Ramos (cell line): ENCODE measurements at regions not wholly inside any gene's neighbourhood (a gene's known extent, or its start where the extent isn't known, plus 50 kb on each side); places are given as distances from the start of the nearest gene placed in this dataset.

Source experiments
- in situ Hi-C: fragments of 300-500 bp; cut with MboI; formaldehyde crosslinking; loops from one replicate; pipeline ENCODE4 v1.14.3; 2022; ENCODE audit warnings: low sequenced_read_pairs; ENCODE audit not compliant: unreplicated experiment

DNA sequence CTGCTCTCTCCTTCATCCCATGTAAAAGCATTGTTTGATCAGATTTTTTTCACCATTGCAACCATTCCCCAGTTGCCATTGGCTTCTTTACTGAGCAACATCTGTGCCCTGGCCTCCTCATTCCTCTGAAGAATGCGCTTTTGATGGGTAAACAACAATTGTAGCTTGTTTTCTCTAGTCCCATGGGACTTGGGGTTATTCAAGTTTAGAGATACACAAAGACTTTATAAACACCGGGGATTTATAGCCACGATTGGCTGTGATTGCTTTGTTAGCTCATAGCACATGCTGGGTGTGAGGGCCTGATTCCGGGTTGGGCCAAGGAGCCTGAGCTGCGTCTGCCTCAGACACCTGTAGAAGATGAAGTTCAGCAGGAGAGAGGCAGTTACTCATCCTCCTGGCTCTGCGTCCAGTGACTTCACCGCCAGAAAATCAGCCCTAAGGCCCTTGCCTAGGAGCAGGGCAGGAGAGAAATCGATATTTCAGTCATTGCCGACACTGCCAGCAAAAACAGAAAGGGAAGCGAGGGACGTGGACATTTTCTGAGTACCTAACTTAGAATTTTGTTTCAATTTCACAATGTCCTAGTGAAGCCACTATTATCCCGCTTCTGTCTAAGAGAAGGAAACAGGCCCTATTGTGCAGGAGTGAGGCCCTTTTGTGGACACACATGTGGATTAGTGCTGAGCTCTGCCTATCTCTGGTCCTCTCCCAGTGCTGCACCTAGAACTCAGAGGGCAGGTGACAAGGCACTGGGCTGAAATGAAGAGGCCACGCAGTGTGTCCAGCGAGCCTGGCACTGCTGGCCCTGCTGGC lies 159.8 kb upstream of the USP24 start:
- in situ Hi-C loops = loop anchor here (25.0 kb wide), 2 partner anchors 88 to 1212 kb away; partner anchors contain the start of gene PLPP3

DNA sequence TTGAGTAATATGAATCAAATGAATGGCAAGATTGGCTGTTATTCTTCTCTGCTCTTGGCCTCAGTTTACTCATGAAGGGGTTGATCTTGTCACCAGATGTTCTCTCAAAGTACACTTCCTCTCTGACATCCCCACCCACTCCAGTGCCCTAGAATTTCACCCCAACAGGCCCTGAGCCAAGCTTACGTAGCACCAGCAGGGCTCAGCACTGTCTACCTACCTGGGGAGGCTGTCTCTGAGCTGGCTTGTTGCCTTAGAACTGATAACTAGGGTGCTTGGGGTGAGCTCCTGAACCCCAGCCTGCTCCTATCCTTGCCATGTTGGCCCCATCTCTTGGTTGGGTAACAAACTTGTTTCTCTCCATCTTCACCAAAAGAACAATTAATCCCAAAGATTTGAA lies 159.1 kb upstream of the USP24 start:
- in situ Hi-C loops = no loop called here

DNA sequence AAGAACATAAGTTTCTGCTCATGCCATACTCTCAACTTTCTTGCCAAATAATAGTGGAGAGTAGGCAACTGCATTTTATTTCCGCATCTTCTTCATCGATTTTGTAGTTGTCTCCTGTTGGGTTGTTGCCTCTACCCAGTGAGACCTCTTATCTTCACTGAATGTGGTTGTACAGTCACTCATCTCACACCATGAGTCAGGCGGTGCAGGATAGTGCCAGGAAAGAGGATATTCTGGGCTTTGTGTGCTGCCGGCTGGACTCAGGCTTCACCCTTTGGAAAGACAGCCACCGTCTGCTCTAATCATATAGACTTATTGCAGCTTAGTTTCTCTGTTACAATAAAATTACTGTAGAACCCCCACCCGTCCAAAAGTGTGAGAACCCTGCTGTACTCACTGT lies 154.3 kb upstream of the USP24 start:
- in situ Hi-C loops = no loop called here

- in situ Hi-C loops = no loop called here
Measured at GRCh38 chr1:55368698-55369097, 153.5 kb upstream of the USP24 start.

DNA sequence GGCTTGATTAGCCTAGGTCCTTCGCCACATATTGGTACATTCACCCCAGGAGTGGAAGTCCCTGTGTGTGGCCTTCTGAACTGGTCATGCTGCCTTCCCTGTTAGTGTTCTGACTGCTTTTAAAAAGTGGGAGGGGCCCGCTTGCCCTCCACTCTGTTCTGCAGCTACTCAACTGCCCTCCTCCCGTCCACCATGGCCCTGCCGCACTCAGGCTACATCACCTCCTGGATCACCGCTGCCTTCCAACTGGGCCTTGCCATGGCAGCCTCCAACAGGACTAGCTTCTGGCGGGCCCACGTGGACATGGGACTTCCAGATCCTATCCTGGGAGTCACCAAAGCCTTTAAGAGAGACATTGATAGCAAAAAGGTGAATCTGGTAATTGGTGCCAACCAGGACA lies 152.1 kb upstream of the USP24 start:
- in situ Hi-C loops = no loop called here

DNA sequence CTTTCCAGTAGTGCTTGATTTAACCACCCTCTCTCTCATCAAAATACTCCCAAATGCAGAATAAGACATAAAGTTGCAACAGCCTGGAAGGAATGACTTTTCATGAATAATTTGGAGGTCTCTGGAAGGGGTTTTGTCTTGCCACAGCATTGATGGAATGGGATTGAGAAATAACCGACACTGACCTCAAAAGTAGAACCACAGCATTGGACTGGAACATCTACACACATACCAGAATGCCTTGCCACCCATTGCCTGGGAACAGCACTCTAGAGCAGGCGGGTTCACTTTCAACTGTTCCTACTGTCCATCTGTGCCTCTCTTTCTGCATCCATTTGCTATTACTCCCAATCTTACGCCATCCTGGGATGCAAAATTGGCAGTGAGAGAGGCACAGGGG lies 149.1 kb upstream of the USP24 start:
- in situ Hi-C loops = no loop called here

DNA sequence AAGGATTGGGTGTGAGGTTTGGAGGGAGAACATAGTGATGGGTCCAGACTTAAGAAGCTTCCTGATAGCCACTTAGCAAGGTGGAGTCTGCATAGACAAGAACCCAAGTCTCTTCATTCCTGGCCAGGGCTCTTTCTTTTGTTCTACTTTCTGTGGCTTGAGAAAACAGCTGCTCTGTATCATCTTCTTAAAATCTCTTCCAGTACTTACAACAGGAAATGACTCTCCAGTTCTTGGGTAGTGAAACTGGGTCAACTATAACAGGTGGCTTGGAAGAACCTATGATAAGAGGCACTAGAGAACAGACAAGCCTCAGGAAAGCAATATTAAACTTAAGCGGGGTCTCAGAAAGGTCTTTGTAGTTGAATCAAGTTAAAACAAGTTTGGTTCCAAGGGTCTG lies 148.1 kb upstream of the USP24 start:
- in situ Hi-C loops = no loop called here

GRCh38 chr1:55362558-55362957 lies 147.4 kb upstream of the USP24 start:
- in situ Hi-C loops = no loop called here

DNA sequence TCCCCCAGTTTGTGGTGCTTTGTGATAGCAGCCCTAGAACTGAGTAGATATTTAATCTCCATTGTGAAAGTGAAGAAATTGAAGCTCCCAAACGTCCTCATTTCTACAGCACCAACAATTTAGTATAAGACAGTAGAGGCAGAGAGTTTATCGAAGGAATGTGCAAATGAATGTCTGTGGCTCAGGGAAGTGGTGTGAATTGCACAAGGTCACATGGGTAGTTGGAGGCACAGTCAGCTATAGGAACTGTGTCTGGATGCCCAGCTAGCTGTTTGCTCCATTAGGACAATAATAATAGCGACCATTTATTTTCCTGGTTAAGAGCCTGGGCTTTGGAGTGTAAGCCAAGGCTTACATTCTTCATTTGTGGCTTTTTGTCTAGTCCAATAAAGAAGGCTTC lies 144.4 kb upstream of the USP24 start:
- in situ Hi-C loops = no loop called here

- in situ Hi-C loops = no loop called here
Measured at GRCh38 chr1:55358581-55358980, 143.4 kb upstream of the USP24 start.

- in situ Hi-C loops = no loop called here
Measured at GRCh38 chr1:55355549-55355948, 140.4 kb upstream of the USP24 start.

GRCh38 chr1:55353707-55354620 lies 138.8 kb upstream of the USP24 start:
- in situ Hi-C loops = no loop called here

DNA sequence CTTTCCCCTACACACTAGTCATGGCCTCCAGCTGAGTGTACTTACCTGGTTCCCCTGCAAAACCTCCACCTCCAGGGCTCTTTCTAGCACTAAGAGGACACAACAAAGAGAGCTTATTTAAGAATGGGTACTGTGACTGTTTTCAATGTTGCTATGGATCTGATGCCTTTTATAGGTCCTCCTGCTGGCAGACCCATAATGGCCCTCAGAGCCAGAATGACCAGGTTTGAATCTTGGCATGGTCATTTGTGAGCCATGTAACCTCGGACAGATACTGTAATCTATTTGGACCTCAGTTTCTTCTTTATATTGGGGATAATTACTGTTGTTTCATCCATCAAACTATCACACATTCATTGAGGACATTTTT lies 137.6 kb upstream of the USP24 start:
- in situ Hi-C loops = no loop called here

DNA sequence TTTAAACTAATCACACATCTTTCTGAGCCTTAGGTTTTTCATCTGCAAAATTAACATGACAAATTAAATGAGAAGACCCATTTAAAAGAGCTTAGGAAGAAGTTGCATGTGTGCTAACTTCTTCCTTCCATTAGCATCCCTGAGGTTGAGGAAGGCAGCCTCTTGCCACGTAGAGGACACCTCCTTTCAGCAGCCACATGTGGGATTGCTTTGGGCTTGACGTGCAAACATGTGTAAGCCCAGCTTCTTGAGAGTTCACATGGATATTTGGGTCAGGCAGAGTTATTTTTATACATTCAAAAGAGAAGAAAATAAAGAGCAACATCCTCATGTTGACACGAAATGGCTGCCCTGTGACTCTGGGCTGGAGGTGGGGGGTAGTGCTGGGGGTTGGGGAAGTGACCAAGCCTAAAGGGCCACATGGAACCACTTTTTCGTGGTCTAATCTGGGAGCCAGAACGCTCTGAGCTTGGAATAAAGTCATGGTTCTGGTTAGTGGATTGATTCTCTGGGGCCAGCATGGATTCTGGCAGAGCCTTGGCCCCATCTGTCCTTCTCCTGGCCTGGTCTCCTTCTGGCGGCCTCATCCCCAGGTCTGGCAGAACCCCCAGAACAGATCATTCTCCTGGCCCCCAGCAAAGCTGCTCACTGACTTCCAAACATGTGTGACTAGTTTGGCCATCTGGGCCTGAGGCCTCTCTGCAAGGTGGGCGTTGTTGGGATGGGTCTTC lies 137.1 kb upstream of the USP24 start:
- in situ Hi-C loops = no loop called here

DNA sequence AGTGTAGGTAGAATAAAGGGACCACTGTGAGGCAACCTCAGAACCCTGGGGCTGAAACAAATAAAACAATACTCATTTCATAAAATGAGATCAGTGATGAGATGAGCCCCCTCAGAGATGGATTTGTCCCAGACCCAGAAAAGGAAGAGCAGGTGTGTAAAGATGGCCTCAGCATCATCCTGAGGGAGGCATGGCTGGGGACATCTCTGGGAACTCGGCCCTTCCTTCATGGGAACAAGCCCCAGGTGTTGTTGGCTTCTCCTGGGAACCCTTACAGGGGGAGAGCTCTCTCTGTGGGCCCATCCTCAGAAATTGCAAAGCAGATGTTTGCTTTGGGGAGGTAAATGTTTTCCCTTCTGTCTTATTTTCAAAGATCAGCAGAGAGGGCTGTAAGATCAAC lies 133.2 kb upstream of the USP24 start:
- in situ Hi-C loops = no loop called here

- in situ Hi-C loops = no loop called here
Measured at GRCh38 chr1:55347866-55348265, 132.7 kb upstream of the USP24 start.

- in situ Hi-C loops = no loop called here
Measured at GRCh38 chr1:55347041-55347440, 131.9 kb upstream of the USP24 start.

- in situ Hi-C loops = no loop called here
Measured at GRCh38 chr1:55346586-55346985, 131.4 kb upstream of the USP24 start.

GRCh38 chr1:55339681-55340080 lies 124.5 kb upstream of the USP24 start:
- in situ Hi-C loops = no loop called here

DNA sequence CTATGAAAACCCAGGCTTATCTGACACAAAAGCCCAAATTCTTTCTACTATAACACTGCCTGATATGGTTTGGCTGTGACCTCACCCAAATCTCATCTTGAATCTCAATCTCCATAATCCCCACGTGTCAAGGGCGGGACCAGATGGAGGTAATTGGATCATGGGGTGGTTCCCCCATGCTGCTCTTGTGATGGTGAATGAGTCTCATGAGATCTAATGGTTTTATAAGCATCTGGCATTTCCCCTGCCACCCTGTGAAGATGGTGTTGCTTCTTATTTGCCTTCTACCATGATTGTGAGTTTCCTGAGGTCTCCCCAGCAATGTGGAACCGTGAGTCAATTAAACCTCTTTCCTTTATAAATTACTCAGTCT lies 123.3 kb upstream of the USP24 start:
- in situ Hi-C loops = no loop called here
